K562 (cell line): ENCODE measurements at regions not wholly inside any gene's neighbourhood (a gene's known extent, or its start where the extent isn't known, plus 50 kb on each side); places are given as distances from the start of the nearest gene placed in this dataset.

Experiments used
- ATAC-seq: fragments of 200-7000 bp; cut with Tn5 transposase; 3 replicates; pipeline ENCODE4 v1.9.1; 2020; ENCODE audit warnings: moderate library complexity
- BruUV-seq: library from RNA; stranded (reverse); fragments of 400-500 nt; replicated peaks from 2 replicates; lab custom pipeline; 2021; lab: Mats Ljungman, UMichigan
- CTCF ChIA-PET: fragments of 300-600 bp; formaldehyde crosslinking; extraction: SDS; loops from one replicate; lab custom pipeline; 2021; ENCODE audit warnings: low intra/inter-chr PET ratio; lab: Yijun Ruan, JAX
- POLR2A ChIA-PET: fragments of 300-600, 350-650 bp; sonication (Branson Sonifier 250); formaldehyde crosslinking; extraction: SDS; loops from one replicate; lab custom pipeline; 2021; ENCODE audit warnings: antibody characterized with exemption, inconsistent platforms; lab: Yijun Ruan, JAX
- DNase-seq, 4 experiments: peaks; one replicate each; pipeline versions ENCODE4 v3.0.0 to v3.0.0-alpha.2; 2011 to 2018; ENCODE audit warnings: low spot score in 3 of 4, mixed read lengths in 3 of 4; ENCODE audit errors: extremely low read depth in 1 of 4
- FAIRE-seq: peaks from 2 replicates; lab custom pipeline; 2011; peaks lifted over from hg19 to GRCh38; lab: Jason Lieb, UNC
- H2AFZ ChIP-seq: 2 replicates; pipeline ENCODE4 v1.6.0; 2011; ENCODE audit warnings: low read depth, low read length, control low read depth, inconsistent platforms
- H3K27ac ChIP-seq: fragments of 200-600 bp; 3 replicates; pipeline ENCODE4 v1.8.0; 2011; ENCODE audit warnings: low read depth, mild to moderate bottlenecking, control low read depth, inconsistent platforms, low read length, moderate library complexity, mixed read lengths; ENCODE audit errors: extremely low read depth
- H3K27me3 ChIP-seq, 2 experiments: fragments of 300-600 bp in 1 of 2; 2 replicates in 1 of 2; 3 replicates in 1 of 2; pipeline versions ENCODE4 v1.6.0 to v1.8.0; 2011; ENCODE audit warnings: inconsistent platforms in 2 of 2, low read length in 2 of 2, mild to moderate bottlenecking in 1 of 2, mixed read lengths in 1 of 2, moderate library complexity in 1 of 2; ENCODE audit not compliant: control insufficient read depth in 2 of 2, insufficient read depth in 2 of 2
- H3K36me3 ChIP-seq: fragments of 300-600 bp; 3 replicates; pipeline ENCODE4 v1.8.0; 2011; ENCODE audit warnings: mild to moderate bottlenecking, low read length, inconsistent platforms; ENCODE audit not compliant: control insufficient read depth, insufficient read depth
- H3K4me1 ChIP-seq, 2 experiments: fragments of 200-600 bp in 1 of 2; replicated peaks in 1 of 2; 2 replicates in 1 of 2; 3 replicates in 1 of 2; pipeline versions ENCODE4 v1.5.1 to v1.8.0; 2011; ENCODE audit warnings: inconsistent platforms in 2 of 2, low read length in 2 of 2, mild to moderate bottlenecking in 1 of 2, mixed read lengths in 1 of 2, moderate library complexity in 1 of 2; ENCODE audit not compliant: control insufficient read depth in 2 of 2, insufficient read depth in 2 of 2
- H3K4me2 ChIP-seq: 2 replicates; pipeline ENCODE4 v1.6.1; 2011; ENCODE audit warnings: low read length, control low read depth, inconsistent platforms, mixed read lengths; ENCODE audit not compliant: insufficient read depth
- H3K4me3 ChIP-seq: fragments of 200-600 bp; sonication (generic), shearing (Covaris generic); 2 replicates; pipeline ENCODE4 v1.5.1; 2016; ENCODE audit warnings: control low read depth, inconsistent platforms
- H3K79me2 ChIP-seq: fragments of 200-600 bp; 3 replicates; pipeline ENCODE4 v1.8.0; 2011; ENCODE audit warnings: low read length, inconsistent platforms; ENCODE audit not compliant: control insufficient read depth, insufficient read depth
- H3K9ac ChIP-seq, 2 experiments: 2 replicates each; pipeline versions ENCODE4 v1.6.0 to v1.6.1; 2011; ENCODE audit warnings: low read depth in 2 of 2, low read length in 2 of 2, control low read depth in 1 of 2, inconsistent platforms in 1 of 2, mild to moderate bottlenecking in 1 of 2, mixed read lengths in 1 of 2; ENCODE audit not compliant: insufficient read depth in 1 of 2
- H3K9me1 ChIP-seq: one replicate; pipeline ENCODE4 v1.6.0; 2011; ENCODE audit warnings: inconsistent platforms, mild to moderate bottlenecking, low read length, moderate library complexity; ENCODE audit not compliant: control insufficient read depth, insufficient read depth
- H3K9me3 ChIP-seq: replicated peaks from 2 replicates; pipeline ENCODE4 v1.5.1; 2011; ENCODE audit warnings: low read depth, low read length, inconsistent platforms; ENCODE audit not compliant: control insufficient read depth, insufficient read depth
- H4K20me1 ChIP-seq: replicated peaks from 2 replicates; pipeline ENCODE4 v1.6.1; 2011; ENCODE audit warnings: low read length, inconsistent platforms, mixed read lengths; ENCODE audit not compliant: control insufficient read depth, insufficient read depth
- ARID3A ChIP-seq: IDR thresholded peaks from 2 replicates; pipeline ENCODE4 v1.6.1; 2012; ENCODE audit warnings: low read depth, low read length, improper control_type of control experiment, borderline replicate concordance
- COPS2 ChIP-seq: fragments of 450-650 bp; conservative IDR thresholded peaks from 2 replicates; pipeline ENCODE4 v1.6.1; 2016; ENCODE audit warnings: mild to moderate bottlenecking, moderate library complexity
- MXI1 ChIP-seq: IDR thresholded peaks from 2 replicates; pipeline ENCODE4 v1.6.1; 2011; ENCODE audit warnings: low read depth, mild to moderate bottlenecking, improper control_type of control experiment, low read length
- NR1H2 ChIP-seq: sonication (generic); formaldehyde crosslinking; IDR thresholded peaks from 2 replicates; pipeline ENCODE4 v1.4.0; 2020; ENCODE audit warnings: mild to moderate bottlenecking, missing genetic modification reagents
- ZNF146 ChIP-seq: IDR thresholded peaks from one replicate; pipeline ENCODE4 v1.6.1; 2018; ENCODE audit warnings: missing compliant biosample characterization; ENCODE audit not compliant: unreplicated experiment
- WGBS: fragments of 100-300 bp; shearing (Covaris generic); methylation state at CpG from one replicate; pipeline ENCODE4 v1.1.6; 2016; ENCODE audit warnings: low coverage, mixed read lengths; ENCODE audit not compliant: insufficient coverage; ENCODE audit errors: missing lambda C conversion rate; 5-methylcytosine and 5-hydroxymethylcytosine counted together
- in situ Hi-C: fragments of 300-500 bp; cut with MboI; formaldehyde crosslinking; loops from 4 replicates; pipeline ENCODE4 v1.15.0; 2018; ENCODE audit warnings: inconsistent platforms, mixed read lengths
- intact Hi-C: fragments of 100-400 bp; cut with micrococcal nuclease; formaldehyde crosslinking; loops from 2 replicates; pipeline ENCODE4 v1.14.2; 2022
- TF ChIP-seq, protein P1 (sequence below): fragments of 450-650 bp; IDR thresholded peaks from one replicate; pipeline ENCODE4 v1.6.1; 2018; ENCODE audit warnings: mild to moderate bottlenecking, moderate library complexity; ENCODE audit not compliant: partially characterized antibody

GRCh38 chr6:117849087-117849486 lies 58.0 kb upstream of the SLC35F1 start:
- Histone ChIP-seq H3K9me1 (no peaks in the 10 kb centered on the region), H3K79me2 (no peaks in the 10 kb centered on the region), H4K20me1 (no peaks in the 10 kb centered on the region), H3K9me3 (no peaks in the 10 kb centered on the region), H3K4me1 (no peaks in the 10 kb centered on the region), H3K27me3 (no peaks in the 10 kb centered on the region), H3K9ac (no peak overlapping the region), H3K4me3 (no peak overlapping the region), H3K4me2 (no peak overlapping the region), H3K36me3 (no peaks in the 10 kb centered on the region), H3K27ac (no peak overlapping the region), H2AFZ (no peak overlapping the region)
- ChIA-PET CTCF (no interaction called here), POLR2A (no interaction called here)
- ATAC-seq = no peak
- TF ChIP-seq, protein P1, sequence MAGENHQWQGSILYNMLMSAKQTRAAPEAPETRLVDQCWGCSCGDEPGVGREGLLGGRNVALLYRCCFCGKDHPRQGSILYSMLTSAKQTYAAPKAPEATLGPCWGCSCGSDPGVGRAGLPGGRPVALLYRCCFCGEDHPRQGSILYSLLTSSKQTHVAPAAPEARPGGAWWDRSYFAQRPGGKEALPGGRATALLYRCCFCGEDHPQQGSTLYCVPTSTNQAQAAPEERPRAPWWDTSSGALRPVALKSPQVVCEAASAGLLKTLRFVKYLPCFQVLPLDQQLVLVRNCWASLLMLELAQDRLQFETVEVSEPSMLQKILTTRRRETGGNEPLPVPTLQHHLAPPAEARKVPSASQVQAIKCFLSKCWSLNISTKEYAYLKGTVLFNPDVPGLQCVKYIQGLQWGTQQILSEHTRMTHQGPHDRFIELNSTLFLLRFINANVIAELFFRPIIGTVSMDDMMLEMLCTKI = no peak
- TF ChIP-seq MXI1 (no peak), ARID3A (no peak), COPS2 (no peak), NR1H2 (CRISPR knock-in tag) (no peak), ZNF146 (CRISPR knock-in tag) (no peak)
- no peak for DNase-seq
- no TSS peak for BruUV-seq
- in situ Hi-C loops = no loop called here
- FAIRE-seq = no peak
- intact Hi-C loops = loop anchor here (10.0 kb wide), 1 partner anchor 416 kb away; no protein-coding TSS in a partner anchor
- WGBS = 0% methylated on average over 1 of the region's 1 CpG
